ENCODE measurements at regions not wholly inside any gene's neighbourhood (a gene's known extent, or its start where the extent isn't known, plus 50 kb on each side); places are given as distances from the start of the nearest gene placed in this dataset.

GRCh38 chr5:33075731-33076130 is 364.6 kb downstream of the NPR3 start:
- TF ChIP-seq, protein P1, sequence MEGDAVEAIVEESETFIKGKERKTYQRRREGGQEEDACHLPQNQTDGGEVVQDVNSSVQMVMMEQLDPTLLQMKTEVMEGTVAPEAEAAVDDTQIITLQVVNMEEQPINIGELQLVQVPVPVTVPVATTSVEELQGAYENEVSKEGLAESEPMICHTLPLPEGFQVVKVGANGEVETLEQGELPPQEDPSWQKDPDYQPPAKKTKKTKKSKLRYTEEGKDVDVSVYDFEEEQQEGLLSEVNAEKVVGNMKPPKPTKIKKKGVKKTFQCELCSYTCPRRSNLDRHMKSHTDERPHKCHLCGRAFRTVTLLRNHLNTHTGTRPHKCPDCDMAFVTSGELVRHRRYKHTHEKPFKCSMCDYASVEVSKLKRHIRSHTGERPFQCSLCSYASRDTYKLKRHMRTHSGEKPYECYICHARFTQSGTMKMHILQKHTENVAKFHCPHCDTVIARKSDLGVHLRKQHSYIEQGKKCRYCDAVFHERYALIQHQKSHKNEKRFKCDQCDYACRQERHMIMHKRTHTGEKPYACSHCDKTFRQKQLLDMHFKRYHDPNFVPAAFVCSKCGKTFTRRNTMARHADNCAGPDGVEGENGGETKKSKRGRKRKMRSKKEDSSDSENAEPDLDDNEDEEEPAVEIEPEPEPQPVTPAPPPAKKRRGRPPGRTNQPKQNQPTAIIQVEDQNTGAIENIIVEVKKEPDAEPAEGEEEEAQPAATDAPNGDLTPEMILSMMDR (IDR thresholded peaks at IDR 0.05; ENCODE audit: low read depth, low read length), result no peak
- no peak for TF ChIP-seq EZH2phosphoT487 (IDR thresholded peaks at IDR 0.05; ENCODE audit: low read depth)
